ENCODE measurements at regions not wholly inside any gene's neighbourhood (a gene's known extent, or its start where the extent isn't known, plus 50 kb on each side); places are given as distances from the start of the nearest gene placed in this dataset.
A peak's percentile ranks its signal among the peaks of the same experiment; 100 is the strongest.

DNA sequence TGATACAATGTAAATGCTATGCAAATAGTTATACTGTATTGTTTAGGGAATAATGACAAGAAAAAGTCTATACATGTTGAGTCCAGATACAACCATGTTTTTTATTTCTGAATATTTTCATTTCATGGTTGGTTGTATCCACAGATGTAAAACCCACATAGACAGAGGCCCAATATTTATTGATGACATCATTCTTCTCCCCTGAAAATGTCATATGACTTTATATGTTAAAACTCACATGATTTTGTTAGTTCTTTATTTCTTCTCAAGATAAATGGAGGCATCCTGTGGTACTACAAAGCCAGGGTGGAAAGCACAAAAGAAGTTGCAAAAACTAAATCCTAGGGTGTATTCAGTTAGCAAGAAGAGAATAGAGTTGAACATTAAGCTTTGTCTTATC lies 149.3 kb upstream of the GLRA2 start:
- no peaks in the 10 kb centered on the region for H3F3A ChIP-seq (ENCODE audit: insufficient read depth, low read length, poor library complexity, severe bottlenecking)
- no peak overlapping the region for H2AFZ ChIP-seq (ENCODE audit: low read depth, low read length)
- H3K36me3 ChIP-seq (ENCODE audit: insufficient read depth, low read length), result no peaks in the 10 kb centered on the region
- TF ChIP-seq MXI1 (conservative IDR thresholded peaks at IDR 0.05; ENCODE audit: poor library complexity, severe bottlenecking) (no peak), REST (IDR thresholded peaks at IDR 0.05; ENCODE audit: borderline replicate concordance) (no peak), EZH2 (IDR thresholded peaks at IDR 0.05; ENCODE audit: borderline replicate concordance, insufficient read depth, low read length, poor library complexity, severe bottlenecking) (no peak), RAD21 (conservative IDR thresholded peaks at IDR 0.05) (no peak), POLR2AphosphoS5 (IDR thresholded peaks at IDR 0.05) (no peak)
- TF ChIP-seq, protein P1, sequence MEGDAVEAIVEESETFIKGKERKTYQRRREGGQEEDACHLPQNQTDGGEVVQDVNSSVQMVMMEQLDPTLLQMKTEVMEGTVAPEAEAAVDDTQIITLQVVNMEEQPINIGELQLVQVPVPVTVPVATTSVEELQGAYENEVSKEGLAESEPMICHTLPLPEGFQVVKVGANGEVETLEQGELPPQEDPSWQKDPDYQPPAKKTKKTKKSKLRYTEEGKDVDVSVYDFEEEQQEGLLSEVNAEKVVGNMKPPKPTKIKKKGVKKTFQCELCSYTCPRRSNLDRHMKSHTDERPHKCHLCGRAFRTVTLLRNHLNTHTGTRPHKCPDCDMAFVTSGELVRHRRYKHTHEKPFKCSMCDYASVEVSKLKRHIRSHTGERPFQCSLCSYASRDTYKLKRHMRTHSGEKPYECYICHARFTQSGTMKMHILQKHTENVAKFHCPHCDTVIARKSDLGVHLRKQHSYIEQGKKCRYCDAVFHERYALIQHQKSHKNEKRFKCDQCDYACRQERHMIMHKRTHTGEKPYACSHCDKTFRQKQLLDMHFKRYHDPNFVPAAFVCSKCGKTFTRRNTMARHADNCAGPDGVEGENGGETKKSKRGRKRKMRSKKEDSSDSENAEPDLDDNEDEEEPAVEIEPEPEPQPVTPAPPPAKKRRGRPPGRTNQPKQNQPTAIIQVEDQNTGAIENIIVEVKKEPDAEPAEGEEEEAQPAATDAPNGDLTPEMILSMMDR (IDR thresholded peaks at IDR 0.05; ENCODE audit: poor library complexity, severe bottlenecking), result no peak
- H3K9ac ChIP-seq (ENCODE audit: low read length), result no peak overlapping the region
- no peaks in the 10 kb centered on the region for H3K9me3 ChIP-seq (ENCODE audit: low read length)
- no peaks in the 10 kb centered on the region for H3K9me2 ChIP-seq (ENCODE audit: insufficient read depth, low read length)
- H3K4me3 ChIP-seq (ENCODE audit: low read length), result no peak overlapping the region
- H4K20me1 ChIP-seq (ENCODE audit: insufficient read depth), result no peaks in the 10 kb centered on the region
- no peaks in the 10 kb centered on the region for H3K27me3 ChIP-seq (ENCODE audit: insufficient read depth, low read depth, low read length)
- no peak overlapping the region for H3K4me2 ChIP-seq (ENCODE audit: low read length)
- no peak overlapping the region for H3K27ac ChIP-seq (ENCODE audit: low read length)
- H3K79me2 ChIP-seq (replicated peaks; ENCODE audit: insufficient read depth, low read length), result no peaks in the 10 kb centered on the region

DNA sequence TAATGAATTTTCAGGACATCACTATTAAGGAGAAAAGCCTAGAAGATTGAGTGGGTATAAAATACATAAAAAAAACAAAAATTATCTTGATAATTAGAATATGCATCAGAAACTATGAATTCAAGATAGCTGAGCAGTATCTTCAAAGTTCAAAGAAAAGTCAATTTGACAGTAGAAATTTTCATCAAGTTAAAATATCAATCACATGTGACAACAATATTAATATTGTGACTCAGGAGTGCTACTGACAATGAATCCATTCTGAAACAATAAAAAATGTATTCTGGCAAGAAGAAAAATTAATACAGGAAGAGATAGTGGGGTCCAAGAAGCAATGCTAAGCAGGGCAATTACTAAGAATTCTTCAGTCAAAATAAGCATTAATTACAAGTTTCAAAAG lies 151.9 kb upstream of the GLRA2 start:
- no peaks in the 10 kb centered on the region for H4K20me1 ChIP-seq (ENCODE audit: insufficient read depth)
- no peak overlapping the region for H3K9ac ChIP-seq (ENCODE audit: low read length)
- H2AFZ ChIP-seq (ENCODE audit: low read depth, low read length), result no peak overlapping the region
- no peak overlapping the region for H3K4me2 ChIP-seq (ENCODE audit: low read length)
- no peak overlapping the region for H3K4me3 ChIP-seq (ENCODE audit: low read length)
- no peaks in the 10 kb centered on the region for H3K9me3 ChIP-seq (ENCODE audit: low read length)
- no peaks in the 10 kb centered on the region for H3K79me2 ChIP-seq (replicated peaks; ENCODE audit: insufficient read depth, low read length)
- no peaks in the 10 kb centered on the region for H3K36me3 ChIP-seq (ENCODE audit: insufficient read depth, low read length)
- H3K9me2 ChIP-seq (ENCODE audit: insufficient read depth, low read length), result no peaks in the 10 kb centered on the region
- no peaks in the 10 kb centered on the region for H3K27me3 ChIP-seq (ENCODE audit: insufficient read depth, low read depth, low read length)
- no peaks in the 10 kb centered on the region for H3F3A ChIP-seq (ENCODE audit: insufficient read depth, low read length, poor library complexity, severe bottlenecking)
- peak; percentile 55 for TF ChIP-seq POLR2AphosphoS5 (IDR thresholded peaks at IDR 0.05)
- peak; percentile 77 for TF ChIP-seq EP300 (conservative IDR thresholded peaks at IDR 0.05; ENCODE audit: poor library complexity, severe bottlenecking)
- TF ChIP-seq REST (IDR thresholded peaks at IDR 0.05; ENCODE audit: borderline replicate concordance), result no peak
- no peak for TF ChIP-seq EZH2 (IDR thresholded peaks at IDR 0.05; ENCODE audit: borderline replicate concordance, insufficient read depth, low read length, poor library complexity, severe bottlenecking)
- no peak for TF ChIP-seq TAF1 (IDR thresholded peaks at IDR 0.05; ENCODE audit: low read depth)
- no peak for TF ChIP-seq RAD21 (conservative IDR thresholded peaks at IDR 0.05)
- TF ChIP-seq, protein P1 (IDR thresholded peaks at IDR 0.05; ENCODE audit: poor library complexity, severe bottlenecking), result no peak
- TF ChIP-seq SMC3 (conservative IDR thresholded peaks at IDR 0.05; ENCODE audit: poor library complexity), result no peak
- TF ChIP-seq MXI1 (conservative IDR thresholded peaks at IDR 0.05; ENCODE audit: poor library complexity, severe bottlenecking), result no peak
- no peak overlapping the region for H3K27ac ChIP-seq (ENCODE audit: low read length)
